ENCODE measurements at regions not wholly inside any gene's neighbourhood (a gene's known extent, or its start where the extent isn't known, plus 50 kb on each side); places are given as distances from the start of the nearest gene placed in this dataset.
"Not testable (repeated sequence)": the region's sequence is repeated elsewhere in the genome, so short reads cannot be mapped to it uniquely, and the experiment has no call there.

DNA sequence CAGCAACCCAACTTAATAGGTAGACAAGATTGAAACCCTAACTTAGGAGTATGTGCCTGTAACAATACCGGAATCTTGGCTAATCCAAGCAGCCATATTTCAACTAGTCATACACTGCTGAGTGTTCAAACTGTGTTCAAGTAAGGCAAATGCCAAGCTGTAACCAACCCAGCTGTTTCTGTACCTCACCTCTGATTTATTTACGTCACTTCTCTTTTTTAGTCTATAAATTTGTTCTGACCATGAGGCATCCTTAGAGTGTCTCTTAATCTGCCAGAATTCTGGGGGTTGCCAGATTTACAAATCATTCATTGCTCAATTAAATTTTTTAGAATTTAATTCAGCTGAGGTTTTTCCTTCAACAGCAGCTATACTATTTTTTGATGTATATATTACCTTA lies 723.2 kb downstream of the CDH18 start:
- TF ChIP-seq, protein P1, sequence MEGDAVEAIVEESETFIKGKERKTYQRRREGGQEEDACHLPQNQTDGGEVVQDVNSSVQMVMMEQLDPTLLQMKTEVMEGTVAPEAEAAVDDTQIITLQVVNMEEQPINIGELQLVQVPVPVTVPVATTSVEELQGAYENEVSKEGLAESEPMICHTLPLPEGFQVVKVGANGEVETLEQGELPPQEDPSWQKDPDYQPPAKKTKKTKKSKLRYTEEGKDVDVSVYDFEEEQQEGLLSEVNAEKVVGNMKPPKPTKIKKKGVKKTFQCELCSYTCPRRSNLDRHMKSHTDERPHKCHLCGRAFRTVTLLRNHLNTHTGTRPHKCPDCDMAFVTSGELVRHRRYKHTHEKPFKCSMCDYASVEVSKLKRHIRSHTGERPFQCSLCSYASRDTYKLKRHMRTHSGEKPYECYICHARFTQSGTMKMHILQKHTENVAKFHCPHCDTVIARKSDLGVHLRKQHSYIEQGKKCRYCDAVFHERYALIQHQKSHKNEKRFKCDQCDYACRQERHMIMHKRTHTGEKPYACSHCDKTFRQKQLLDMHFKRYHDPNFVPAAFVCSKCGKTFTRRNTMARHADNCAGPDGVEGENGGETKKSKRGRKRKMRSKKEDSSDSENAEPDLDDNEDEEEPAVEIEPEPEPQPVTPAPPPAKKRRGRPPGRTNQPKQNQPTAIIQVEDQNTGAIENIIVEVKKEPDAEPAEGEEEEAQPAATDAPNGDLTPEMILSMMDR (IDR thresholded peaks at IDR 0.05; ENCODE audit: unreplicated experiment) = no peak
- H3K27me3 Mint-ChIP-seq = no peaks in the 10 kb centered on the region
- H3K9me3 Mint-ChIP-seq (ENCODE audit: low read depth) = no peaks in the 10 kb centered on the region
- no peak for DNase-seq (ENCODE audit: low spot score, unreplicated experiment)
- H3K36me3 Mint-ChIP-seq (ENCODE audit: insufficient read depth) = no peaks in the 10 kb centered on the region
- no peak overlapping the region for H3K4me3 Mint-ChIP-seq (ENCODE audit: low read depth)
- H3K27ac Mint-ChIP-seq = no peak overlapping the region
- H3K4me1 Mint-ChIP-seq (ENCODE audit: low read depth) = no peaks in the 10 kb centered on the region

DNA sequence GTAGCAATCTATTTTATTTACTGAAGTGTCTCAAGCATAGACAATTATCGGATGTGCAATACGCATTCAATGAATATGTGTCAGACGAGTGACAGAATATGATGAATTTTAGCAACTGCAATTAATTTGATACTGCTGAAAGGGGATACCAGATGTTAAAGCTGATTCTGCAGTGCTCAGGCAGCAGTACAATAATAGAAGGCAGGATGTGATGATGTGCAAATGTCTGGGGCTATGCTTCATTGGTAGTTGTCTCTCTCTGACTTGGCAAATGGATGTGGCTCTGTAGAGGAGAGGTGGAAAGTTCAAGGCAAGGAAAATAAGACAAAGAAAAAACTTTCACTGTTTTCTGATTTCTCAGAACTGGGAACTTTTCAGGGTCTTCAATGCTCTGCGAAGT lies 721.2 kb downstream of the CDH18 start:
- Mint-ChIP-seq H3K36me3 (ENCODE audit: insufficient read depth) (no peaks in the 10 kb centered on the region), H3K27me3 (no peaks in the 10 kb centered on the region), H3K4me1 (ENCODE audit: low read depth) (no peaks in the 10 kb centered on the region), H3K4me3 (ENCODE audit: low read depth) (no peak overlapping the region), H3K27ac (no peak overlapping the region), H3K9me3 (ENCODE audit: low read depth) (no peaks in the 10 kb centered on the region)
- TF ChIP-seq, protein P1 (IDR thresholded peaks at IDR 0.05; ENCODE audit: unreplicated experiment) = no peak
- DNase-seq (ENCODE audit: low spot score, unreplicated experiment) = no peak

- TF ChIP-seq, protein P1 (IDR thresholded peaks at IDR 0.05; ENCODE audit: unreplicated experiment) = no peak
- no peak for DNase-seq (ENCODE audit: low spot score, unreplicated experiment)
- H3K36me3 Mint-ChIP-seq (ENCODE audit: insufficient read depth) = no peaks in the 10 kb centered on the region
- no peaks in the 10 kb centered on the region for H3K9me3 Mint-ChIP-seq (ENCODE audit: low read depth)
- H3K4me3 Mint-ChIP-seq (ENCODE audit: low read depth) = no peak overlapping the region
- H3K27ac Mint-ChIP-seq = no peak overlapping the region
- H3K27me3 Mint-ChIP-seq = no peaks in the 10 kb centered on the region
- no peaks in the 10 kb centered on the region for H3K4me1 Mint-ChIP-seq (ENCODE audit: low read depth)
Measured at GRCh38 chr5:19270153-19270552, 717.8 kb downstream of the CDH18 start.

- H3K27ac Mint-ChIP-seq = no peak overlapping the region
- H3K4me3 Mint-ChIP-seq (ENCODE audit: low read depth) = no peak overlapping the region
- no peaks in the 10 kb centered on the region for H3K4me1 Mint-ChIP-seq (ENCODE audit: low read depth)
- peaks cover 10% of the 10 kb centered on the region for H3K9me3 Mint-ChIP-seq (ENCODE audit: low read depth)
- no peaks in the 10 kb centered on the region for H3K27me3 Mint-ChIP-seq
- no peak for DNase-seq (ENCODE audit: low spot score, unreplicated experiment)
- no peaks in the 10 kb centered on the region for H3K36me3 Mint-ChIP-seq (ENCODE audit: insufficient read depth)
- TF ChIP-seq, protein P1 (IDR thresholded peaks at IDR 0.05; ENCODE audit: unreplicated experiment) = no peak
Measured at GRCh38 chr5:19274578-19274977, 713.4 kb downstream of the CDH18 start.

- H3K4me1 Mint-ChIP-seq (ENCODE audit: low read depth) = no peaks in the 10 kb centered on the region
- H3K27ac Mint-ChIP-seq = no peak overlapping the region
- no peak overlapping the region for H3K4me3 Mint-ChIP-seq (ENCODE audit: low read depth)
- no peaks in the 10 kb centered on the region for H3K36me3 Mint-ChIP-seq (ENCODE audit: insufficient read depth)
- TF ChIP-seq, protein P1 (IDR thresholded peaks at IDR 0.05; ENCODE audit: unreplicated experiment) = no peak
- H3K9me3 Mint-ChIP-seq (ENCODE audit: low read depth) = peaks cover 13% of the 10 kb centered on the region
- DNase-seq (ENCODE audit: low spot score, unreplicated experiment) = no peak
- H3K27me3 Mint-ChIP-seq = no peaks in the 10 kb centered on the region
Measured at GRCh38 chr5:19285286-19285685, 702.7 kb downstream of the CDH18 start.

DNA sequence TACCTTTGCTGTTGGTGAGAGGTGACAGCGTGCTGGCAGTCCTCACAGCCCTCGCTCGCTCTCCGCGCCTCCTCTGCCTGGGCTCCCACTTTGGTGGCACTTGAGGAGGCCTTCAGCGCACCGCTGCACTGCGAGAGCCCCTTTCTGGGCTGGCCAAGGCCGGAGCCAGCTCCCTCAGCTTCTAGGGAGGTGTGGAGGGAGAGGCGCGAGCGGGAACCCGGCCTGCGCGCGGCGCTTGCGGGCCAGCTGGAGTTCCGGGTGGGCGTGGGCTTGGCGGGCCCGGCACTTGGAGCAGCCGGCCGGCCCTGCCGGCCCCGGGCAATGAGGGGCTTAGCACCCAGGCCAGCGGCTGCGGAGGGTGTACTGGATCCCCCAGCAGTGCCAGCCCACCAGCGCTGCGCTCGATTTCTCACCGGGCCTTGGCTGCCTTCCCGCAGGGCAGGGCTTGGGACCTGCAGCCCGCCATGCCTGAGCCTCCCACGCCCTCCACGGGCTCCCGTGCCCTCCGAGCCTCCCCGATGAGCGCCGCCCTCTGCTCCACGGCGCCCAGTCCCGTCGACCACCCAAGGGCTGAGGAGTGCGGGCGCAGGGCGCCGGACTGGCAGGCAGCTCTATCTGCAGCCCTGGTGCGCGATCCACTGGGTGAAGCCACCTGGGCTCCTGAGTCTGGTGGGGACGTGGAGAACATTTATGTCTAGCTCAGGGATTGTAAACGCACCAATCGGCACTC lies 700.3 kb downstream of the CDH18 start:
- not testable (repeated sequence) for DNase-seq (ENCODE audit: low spot score, unreplicated experiment); H3K4me1 Mint-ChIP-seq (ENCODE audit: low read depth); H3K36me3 Mint-ChIP-seq (ENCODE audit: insufficient read depth); H3K27ac Mint-ChIP-seq; H3K27me3 Mint-ChIP-seq; H3K4me3 Mint-ChIP-seq (ENCODE audit: low read depth)
- H3K9me3 Mint-ChIP-seq (ENCODE audit: low read depth) = peaks cover 13% of the 10 kb centered on the region

- not testable (repeated sequence) for H3K27ac Mint-ChIP-seq; H3K4me3 Mint-ChIP-seq (ENCODE audit: low read depth)
Measured at GRCh38 chr5:19288311-19288710, 699.7 kb downstream of the CDH18 start.

More at GRCh38 chr5:19288311-19288710, 699.7 kb downstream of the CDH18 start:
- not testable (repeated sequence) for H3K27me3 Mint-ChIP-seq; H3K4me1 Mint-ChIP-seq (ENCODE audit: low read depth); H3K36me3 Mint-ChIP-seq (ENCODE audit: insufficient read depth); DNase-seq (ENCODE audit: low spot score, unreplicated experiment)
- peaks cover 13% of the 10 kb centered on the region for H3K9me3 Mint-ChIP-seq (ENCODE audit: low read depth)

All from progenitor cell of endocrine pancreas (in vitro differentiated cells).